Coronary artery (tissue), 2 donors: ENCODE measurements at regions not wholly inside any gene's neighbourhood (a gene's known extent, or its start where the extent isn't known, plus 50 kb on each side); places are given as distances from the start of the nearest gene placed in this dataset.

Experiments
- DNase-seq: peaks from one replicate; pipeline ENCODE4 v3.0.0-alpha.2; 2017; ENCODE audit warnings: low spot score
- H3K27ac ChIP-seq, 2 donors: fragments of 200-600 bp; sonication (generic); one replicate each; pipeline ENCODE4 v1.5.1; 2016 to 2019
- H3K4me3 ChIP-seq: fragments of 200-600 bp; sonication (generic); 2 replicates; pipeline ENCODE4 v1.5.1; 2016; ENCODE audit warnings: mild to moderate bottlenecking, moderate library complexity
- TF ChIP-seq, protein P1 (sequence below): fragments of 200-600 bp; sonication (generic); IDR thresholded peaks from one replicate; pipeline ENCODE4 v1.5.1; 2019; ENCODE audit warnings: antibody characterized with exemption

DNA sequence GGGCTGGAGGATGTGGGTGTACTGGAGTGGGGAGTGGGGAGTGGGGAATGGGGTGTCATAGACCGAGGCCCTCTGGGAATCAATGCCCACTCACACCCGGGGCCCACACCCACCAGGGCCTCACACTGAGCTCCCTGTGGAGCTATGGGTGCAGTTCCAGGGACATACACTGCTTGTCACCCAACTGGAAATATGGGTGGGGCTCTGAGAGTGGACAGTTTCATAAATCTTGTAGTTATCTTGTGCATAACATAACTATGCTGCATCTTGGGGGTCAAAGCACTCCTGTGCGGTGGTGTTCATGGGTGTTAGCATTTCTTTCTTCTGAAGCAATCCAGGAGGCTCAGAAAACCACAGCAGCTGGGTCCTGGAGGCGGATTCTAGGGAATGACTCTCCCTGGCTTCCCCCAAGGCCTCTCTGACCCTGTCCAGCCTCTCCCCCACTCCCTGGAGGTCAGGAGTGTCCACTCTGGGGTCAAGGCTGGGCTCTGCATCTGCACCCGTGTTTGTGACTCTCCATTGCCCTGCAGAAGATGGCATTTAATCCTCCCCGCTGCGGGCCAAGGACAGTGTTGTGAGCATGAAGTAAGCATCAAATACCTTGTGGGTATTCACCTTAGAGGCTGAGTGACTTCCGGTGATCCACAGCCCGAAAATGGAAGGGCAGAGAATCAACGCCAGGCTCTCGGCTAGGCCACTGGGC is 172.5 kb downstream of the CTTN start:
- H3K27ac ChIP-seq: no peak overlapping the region
- no peak overlapping the region for H3K4me3 ChIP-seq
- DNase-seq: no peak
- TF ChIP-seq, protein P1, sequence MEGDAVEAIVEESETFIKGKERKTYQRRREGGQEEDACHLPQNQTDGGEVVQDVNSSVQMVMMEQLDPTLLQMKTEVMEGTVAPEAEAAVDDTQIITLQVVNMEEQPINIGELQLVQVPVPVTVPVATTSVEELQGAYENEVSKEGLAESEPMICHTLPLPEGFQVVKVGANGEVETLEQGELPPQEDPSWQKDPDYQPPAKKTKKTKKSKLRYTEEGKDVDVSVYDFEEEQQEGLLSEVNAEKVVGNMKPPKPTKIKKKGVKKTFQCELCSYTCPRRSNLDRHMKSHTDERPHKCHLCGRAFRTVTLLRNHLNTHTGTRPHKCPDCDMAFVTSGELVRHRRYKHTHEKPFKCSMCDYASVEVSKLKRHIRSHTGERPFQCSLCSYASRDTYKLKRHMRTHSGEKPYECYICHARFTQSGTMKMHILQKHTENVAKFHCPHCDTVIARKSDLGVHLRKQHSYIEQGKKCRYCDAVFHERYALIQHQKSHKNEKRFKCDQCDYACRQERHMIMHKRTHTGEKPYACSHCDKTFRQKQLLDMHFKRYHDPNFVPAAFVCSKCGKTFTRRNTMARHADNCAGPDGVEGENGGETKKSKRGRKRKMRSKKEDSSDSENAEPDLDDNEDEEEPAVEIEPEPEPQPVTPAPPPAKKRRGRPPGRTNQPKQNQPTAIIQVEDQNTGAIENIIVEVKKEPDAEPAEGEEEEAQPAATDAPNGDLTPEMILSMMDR: no peak

DNA sequence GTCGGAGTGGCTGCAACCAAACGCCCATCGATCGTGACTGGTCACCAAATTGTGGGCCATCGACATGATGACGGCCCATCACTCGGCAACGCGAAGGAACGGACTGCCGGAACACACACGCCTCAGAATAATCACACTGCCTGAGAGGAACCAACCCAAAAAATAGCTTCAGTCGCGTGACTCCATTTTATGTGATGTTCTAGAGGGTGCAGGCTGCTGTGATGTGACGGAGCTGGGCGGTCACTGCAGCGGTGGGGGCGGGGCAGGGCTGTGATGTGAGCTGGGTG is 174.6 kb downstream of the CTTN start:
- TF ChIP-seq, protein P1: no peak
- no peak overlapping the region for H3K27ac ChIP-seq
- H3K4me3 ChIP-seq: no peak overlapping the region
- DNase-seq: no peak

DNA sequence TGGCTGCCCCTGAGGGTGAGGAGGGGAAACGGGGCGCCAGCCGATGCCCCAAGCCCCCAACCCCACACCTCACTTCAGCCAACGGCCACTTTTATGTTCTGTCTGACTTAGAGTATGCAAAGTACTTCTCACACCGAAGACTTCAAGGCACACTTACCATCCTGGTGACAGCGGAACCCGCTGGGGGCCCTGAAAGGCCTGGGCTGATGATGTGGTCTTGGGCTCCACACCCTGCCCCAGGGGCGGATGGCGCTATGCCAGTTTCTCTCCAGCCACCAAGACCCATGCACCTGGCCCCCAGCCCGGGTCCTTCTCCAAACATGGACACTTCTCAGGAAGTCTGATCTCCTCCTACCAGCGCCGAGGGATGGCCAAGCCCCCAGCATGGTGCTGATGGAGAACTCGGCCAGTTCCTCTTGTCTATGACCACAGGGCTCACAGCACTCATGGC is 175.4 kb downstream of the CTTN start:
- no peak overlapping the region for H3K27ac ChIP-seq
- no peak for DNase-seq
- TF ChIP-seq, protein P1: no peak

DNA sequence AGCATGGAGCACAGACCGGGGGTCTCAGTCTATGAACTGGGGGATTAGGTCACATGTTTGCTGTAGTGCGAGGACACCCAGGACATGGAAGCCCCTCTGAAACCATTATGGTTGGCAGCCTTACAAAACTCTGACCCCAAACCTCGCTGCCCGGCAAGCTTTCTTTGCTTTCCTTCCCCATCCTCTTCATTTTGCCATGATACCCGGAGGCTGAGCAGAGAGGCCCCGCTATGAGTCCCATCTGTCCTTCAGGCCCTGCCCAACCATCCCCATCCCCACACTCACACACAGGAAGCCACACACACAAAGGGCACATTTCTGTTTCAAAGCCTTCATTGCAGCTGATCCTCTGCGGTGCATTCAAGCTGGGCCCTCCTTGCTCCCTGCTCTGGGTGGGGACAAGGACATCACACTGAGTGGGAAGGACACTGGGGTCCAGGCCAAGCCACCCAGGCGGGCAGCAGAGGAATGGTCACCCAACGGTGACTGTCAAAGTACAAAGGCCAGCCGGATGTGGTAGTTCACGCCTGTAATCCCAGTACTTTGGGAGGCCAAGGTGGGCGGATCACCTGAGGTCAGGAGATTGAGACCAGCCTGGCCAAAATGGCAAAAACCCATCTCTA is 176.5 kb downstream of the CTTN start:
- H3K4me3 ChIP-seq: no peak overlapping the region
- no peak overlapping the region for H3K27ac ChIP-seq
- no peak for DNase-seq
- TF ChIP-seq, protein P1: no peak

More for the DNA sequence above, 175.4 kb downstream of the CTTN start:
- H3K4me3 ChIP-seq: no peak overlapping the region

DNA sequence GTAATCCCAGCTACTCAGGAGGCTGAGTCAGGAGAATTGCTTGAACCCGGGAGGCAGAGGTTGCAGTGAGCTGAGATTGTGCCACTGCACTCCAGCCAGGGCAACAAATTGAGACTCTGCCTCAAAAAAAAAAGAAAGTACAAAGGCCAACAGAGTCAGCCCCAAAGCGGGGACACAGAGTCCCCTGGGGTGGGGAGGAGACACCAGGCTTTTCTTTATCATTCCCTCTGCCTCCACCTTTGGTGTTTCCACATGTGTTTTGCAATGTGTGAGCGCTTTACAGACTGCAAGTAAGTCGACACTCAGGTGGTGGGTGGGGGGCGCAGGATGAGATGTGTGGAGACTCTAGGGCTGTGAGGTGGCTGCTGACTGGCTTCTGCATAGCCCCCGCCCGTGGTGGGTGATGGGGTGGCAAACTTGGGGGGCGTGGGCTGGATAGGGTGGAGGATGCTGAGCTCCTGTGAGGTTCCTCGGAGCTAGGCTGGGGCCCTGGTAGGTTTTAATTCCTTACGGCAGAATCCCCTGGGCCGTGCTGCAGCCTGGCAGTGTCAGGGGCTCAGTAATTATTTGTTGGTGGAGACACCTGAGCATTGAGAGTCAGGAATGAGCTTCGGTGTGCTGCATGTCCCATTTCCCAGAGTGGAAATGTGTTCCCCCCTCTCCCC is 177.2 kb downstream of the CTTN start:
- H3K4me3 ChIP-seq: no peak overlapping the region
- no peak for DNase-seq
- TF ChIP-seq, protein P1: no peak
- H3K27ac ChIP-seq: no peak overlapping the region

DNA sequence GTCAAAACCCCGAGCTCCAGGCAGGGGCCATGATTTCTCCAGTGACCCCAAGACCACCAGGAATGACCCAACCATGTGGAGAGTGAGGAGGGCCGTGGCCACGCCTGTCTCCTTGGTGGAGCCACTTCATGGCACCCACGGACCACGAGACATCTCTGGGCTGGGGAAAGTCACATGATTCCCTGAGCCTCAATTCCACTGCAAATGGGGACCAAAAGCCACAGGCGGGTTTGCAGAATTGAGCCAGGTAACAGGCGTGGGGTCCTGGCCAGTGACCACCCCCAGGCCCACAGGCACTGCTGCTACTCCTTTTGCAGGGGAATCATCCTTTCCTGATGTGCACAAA is 178.9 kb downstream of the CTTN start:
- no peak overlapping the region for H3K4me3 ChIP-seq
- no peak overlapping the region for H3K27ac ChIP-seq
- TF ChIP-seq, protein P1: no peak
- DNase-seq: no peak

DNA sequence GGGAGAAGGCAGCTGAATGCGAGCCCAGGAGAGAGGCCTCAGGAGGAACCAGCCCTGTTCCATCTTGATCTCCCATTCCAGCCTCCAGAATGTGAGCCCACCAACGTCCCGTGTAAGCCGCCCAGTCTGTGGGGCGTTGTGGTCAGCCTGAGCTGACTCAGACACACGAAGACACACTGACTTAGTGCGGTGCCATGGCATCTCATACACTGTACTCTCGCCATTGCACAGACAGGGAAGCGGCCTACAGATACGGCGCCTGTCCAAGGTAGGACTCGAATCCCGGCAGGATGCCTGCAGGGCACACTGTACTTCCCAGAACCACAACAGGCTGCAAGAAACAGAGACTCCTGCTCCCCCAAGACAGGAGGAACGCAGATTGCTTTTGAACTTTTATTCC is 179.6 kb downstream of the CTTN start:
- no peak for DNase-seq
- Histone ChIP-seq H3K27ac (no peak overlapping the region), H3K4me3 (no peak overlapping the region)
- TF ChIP-seq, protein P1: no peak
